ENCODE measurements at regions not wholly inside any gene's neighbourhood (a gene's known extent, or its start where the extent isn't known, plus 50 kb on each side); places are given as distances from the start of the nearest gene placed in this dataset.

DNA sequence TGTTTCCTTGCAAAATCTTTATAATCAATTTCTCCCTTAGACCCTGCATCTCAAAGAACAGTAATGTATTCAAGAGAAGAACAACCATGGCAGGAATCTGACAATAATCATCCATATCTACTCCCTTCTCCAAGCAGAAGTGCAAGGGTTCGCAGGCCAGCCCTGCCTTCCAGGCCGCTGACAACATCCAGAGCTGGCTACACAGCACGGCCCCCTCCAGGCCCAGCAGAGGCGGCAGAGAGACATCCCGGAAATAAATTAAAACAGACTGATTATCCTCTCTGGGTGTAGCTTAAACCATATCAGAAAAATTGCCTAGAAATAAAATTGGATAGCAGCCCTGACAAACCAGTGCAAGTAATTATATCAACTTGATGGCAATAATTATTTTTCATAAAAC is 223.3 kb downstream of the FAM43A start:
- no peak for DNase-seq (ENCODE audit: low read depth in 2 of 2)

DNA sequence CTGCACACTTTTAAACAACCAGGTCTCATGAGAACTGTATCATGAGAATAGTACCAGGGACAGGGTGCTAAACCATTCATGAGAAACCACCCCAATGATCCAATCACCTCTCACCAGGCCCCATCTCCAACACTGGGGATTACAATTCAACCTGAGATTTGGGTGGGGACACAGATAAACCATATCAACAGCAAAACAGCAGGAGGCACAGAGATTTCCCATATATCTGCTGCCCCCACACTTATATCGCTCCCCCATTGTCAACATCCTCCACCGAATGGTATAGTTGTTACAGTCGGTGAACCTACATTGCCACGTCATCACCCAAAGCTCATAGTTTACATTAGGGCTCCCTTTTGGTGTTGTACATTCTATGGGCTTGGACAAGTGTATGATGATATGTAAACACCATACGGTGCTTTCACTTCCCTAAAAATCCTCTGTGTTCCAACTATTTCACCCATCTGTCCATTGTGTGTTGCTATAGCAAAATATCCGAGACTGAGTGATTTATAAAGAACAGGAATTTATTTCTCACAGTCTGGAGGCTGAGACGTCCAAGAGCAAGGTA is 224.8 kb downstream of the FAM43A start:
- DNase-seq (ENCODE audit: low read depth in 2 of 2), result no peak

DNA sequence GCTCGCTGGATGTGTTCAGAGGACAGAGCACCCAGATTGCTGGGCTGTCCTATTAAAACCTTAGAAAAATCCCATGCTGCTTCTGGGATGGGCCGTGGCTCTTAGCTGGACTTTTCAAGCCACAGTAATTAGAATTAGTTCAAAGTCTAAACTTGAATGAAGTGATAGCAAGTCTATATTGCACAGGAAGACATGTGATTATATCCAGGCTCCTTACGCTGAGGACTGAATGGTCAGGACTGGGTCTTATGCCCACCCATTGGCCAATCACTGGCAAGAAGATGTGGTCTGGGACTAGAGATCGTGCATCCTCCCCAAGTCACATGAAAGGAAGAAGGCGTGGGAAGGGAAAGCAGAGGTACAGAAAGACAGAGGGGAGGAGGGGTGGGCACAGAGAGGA is 227.6 kb downstream of the FAM43A start:
- DNase-seq (ENCODE audit: low read depth in 2 of 2), result no peak

DNA sequence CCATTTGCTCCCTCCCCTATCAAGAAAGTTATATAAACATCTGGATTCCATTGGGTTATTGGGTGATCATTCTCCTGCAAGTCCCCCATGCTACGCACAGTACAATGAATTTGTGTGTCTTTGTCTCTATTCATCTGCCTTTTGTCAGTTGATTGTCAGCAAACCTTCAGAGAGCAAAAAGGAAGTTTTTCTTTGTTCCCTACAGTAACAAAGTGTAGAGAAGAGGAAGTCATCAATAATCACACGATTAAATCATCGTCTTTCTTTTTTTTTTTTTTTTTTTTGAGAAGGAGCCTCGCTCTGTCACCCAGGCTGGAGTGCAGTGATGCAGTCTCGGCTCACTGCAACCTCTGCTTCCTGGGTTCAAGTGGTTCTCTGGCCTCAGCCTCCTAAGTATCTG is 239.2 kb downstream of the FAM43A start:
- DNase-seq (ENCODE audit: low read depth in 2 of 2), result peak in 1 of 2 donors; percentile 42

DNA sequence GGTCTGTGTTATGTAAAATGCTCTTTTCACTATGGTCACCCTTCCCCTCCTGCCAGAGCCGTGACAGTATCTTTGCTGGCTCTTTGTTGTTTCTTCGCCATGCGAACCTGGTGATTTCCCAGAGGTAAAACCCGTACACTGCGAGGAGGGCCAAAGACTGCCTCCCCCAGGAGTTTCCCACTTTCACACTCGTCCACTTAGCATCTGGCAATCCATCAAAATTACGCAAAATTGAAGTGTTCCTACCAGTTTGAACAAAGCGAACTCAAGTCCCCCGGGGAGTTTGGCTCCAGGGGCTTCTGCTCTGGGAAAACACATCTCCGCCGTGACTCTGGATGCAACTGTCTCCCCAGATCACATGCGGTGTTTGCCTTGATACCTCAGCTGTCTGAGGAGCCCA is 239.9 kb downstream of the FAM43A start:
- DNase-seq (ENCODE audit: low read depth in 2 of 2), result no peak

DNA sequence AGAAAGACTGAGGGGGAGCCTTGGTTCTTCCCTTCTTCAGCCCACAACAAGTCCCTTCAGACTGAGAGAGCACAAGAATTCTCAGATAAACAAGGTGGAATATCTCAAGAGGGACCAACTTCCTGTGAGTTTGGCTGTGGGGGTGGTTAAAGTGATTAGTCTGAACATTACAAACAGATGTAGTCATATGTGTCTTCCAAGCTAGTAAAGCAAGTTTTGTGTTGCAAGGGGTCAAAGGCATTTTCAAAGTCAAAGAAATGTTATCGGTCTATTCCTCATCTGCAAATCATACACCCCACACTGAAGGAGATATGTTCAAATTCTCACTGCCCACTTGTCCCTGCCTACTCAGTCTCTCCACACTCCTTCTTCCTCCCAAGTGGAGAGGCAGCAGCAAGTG is 242.5 kb downstream of the FAM43A start:
- DNase-seq (ENCODE audit: low read depth in 2 of 2), result peak in 1 of 2 donors; percentile 36

DNA sequence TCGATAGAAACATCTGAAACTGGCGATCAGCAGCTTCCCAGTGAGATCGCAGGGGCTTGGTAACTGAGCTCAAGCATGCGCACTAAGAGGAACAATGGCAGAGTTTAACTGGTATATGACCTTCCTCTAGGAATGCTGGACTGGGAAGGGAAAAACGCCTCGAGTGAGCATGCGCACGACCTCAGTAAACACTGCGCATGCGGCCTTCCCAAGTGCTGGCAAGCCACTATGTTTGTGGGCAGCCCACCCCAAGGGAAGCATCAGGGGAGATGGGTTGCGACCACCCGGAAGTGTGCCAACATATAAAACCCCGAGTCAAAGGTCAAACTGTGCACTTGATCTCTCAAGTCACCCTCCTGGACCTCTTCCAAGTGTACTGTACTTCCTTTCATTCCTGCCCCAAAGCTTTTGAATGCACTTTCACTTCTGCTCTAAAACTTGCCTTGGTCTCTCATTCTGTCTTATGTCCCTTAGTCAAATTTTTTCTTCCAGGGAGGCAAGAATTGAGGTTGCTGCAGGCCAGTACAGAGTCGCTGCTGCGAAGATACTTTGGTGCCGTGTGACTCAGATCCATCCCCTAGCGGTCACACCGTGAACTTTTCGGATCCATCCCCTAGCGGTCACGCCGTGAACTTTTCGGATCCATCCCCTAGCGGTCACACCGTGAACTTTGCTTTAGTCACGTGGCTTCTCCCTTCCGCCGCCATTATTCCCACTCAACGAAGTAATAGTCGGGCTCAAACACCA is 243.3 kb downstream of the FAM43A start:
- peak in 1 of 2 donors; percentile 17 for DNase-seq (ENCODE audit: low read depth in 2 of 2)

DNA sequence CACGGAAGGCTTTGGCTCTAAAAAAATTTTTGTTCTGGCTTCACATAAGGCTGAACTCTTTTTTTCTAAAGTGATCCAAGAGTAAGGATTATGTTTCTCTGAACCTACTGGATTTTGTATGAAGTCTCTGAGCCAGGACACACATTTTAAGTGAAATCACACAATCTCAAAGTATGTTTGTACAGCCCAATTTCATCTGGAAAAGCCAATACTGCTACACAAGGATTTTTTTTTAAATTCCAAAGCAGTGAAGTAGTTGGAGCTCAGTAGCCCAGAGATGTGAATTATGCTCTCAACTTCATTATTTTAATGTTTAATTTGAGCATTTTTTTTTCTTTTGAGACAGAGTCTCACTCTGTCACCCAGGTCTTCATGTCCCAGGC is 243.9 kb downstream of the FAM43A start:
- DNase-seq (ENCODE audit: low read depth in 2 of 2), result no peak

DNA sequence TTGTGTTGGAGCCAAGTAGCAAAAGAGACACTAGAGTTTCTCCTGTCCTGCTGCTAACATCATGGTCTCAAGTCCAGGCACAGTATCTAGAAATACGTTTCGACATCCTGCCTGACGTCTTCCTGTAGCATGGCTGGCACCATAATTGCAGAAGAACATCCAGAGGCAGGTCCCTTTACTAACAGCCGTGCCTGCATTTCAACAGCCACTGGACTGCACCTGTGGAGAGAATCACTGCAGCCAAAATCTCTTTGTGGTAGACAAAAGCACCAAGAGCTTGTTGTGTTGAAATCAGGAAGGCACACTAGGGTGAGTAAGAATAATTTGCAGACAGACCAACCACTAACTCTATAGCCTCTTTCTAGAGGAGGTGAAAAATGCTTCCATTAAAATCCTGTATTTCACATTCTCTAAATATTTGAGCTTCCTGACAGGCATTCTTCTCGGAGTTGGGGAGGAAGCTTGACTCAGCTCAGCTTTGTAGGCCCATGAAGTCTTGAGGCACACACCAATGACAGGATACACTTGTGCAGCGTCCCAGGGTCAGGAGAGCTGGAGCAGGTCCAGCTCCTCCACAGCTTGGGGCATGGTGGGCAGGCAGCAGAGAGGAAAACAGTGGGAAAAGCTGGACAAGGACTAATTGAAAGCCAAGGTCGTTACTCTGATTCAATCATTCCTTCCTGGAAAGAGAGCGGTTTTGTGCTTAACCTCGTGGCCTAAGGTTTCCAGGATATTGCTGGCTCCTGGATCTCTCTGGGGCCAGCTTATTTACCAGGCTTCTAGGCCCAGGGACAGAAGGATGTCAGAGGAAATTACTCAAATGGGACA is 244.9 kb downstream of the FAM43A start:
- peak; percentile 97 to 99 for DNase-seq (ENCODE audit: low read depth in 2 of 2)

DNA sequence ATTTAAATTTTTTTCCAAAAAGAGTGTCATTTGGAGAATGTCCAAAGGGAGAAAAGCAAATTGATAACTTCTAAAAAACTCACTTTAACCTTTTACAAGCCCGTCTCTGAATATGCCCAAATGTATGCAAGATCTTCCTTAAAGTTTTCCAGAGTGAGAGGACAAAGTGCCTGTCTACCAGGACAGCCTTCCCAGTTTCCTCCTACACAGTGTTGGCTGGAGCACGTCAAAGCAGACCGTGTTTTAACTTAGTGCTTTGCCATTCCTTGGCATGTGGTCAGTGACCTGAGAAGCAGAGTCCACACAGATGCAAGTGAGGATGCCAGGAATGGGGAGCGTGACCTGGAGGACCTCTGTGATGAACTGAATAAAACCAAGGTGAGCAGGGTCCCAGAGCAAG is 245.7 kb downstream of the FAM43A start:
- peak in 1 of 2 donors; percentile 29 for DNase-seq (ENCODE audit: low read depth in 2 of 2)

DNA sequence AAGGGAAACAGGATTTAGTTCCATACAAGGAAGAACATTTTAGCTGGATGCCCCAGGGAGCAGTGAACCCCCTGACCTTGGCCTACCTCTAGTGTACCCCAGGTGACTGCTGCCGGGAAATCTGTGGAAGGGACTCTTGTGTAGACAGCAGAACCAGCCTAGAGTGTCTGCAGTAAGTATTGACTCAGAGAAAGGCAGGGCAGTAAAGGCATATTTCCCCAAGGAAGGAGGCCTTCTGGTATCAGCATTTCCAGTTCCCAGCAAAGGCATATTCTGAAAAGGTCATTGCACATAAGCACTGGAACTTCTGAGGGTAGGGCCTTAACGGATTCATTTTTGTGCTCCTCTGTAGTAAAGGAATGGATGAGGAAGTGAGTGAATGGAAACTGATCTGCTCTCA is 246.2 kb downstream of the FAM43A start:
- DNase-seq (ENCODE audit: low read depth in 2 of 2), result no peak

DNA sequence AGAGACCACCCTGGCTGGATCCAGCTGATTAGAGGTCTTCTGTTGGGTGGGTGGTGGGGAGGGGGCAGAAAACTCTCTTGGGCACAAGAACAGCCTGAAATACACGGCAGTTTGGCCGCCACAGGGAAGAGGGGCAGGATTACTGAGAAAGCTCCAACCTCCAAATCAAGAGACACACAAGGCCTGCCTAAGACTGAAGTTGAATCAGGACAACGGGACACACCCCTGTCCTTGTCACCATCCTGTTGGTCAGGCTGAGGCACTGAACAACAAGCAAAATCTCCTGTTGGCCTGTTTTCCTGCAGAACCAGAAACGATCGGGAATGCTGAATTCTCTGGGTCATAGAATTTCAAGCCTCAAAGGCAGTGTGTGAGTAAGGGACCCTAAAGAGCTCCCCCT is 247.8 kb downstream of the FAM43A start:
- no peak for DNase-seq (ENCODE audit: low read depth in 2 of 2)

DNA sequence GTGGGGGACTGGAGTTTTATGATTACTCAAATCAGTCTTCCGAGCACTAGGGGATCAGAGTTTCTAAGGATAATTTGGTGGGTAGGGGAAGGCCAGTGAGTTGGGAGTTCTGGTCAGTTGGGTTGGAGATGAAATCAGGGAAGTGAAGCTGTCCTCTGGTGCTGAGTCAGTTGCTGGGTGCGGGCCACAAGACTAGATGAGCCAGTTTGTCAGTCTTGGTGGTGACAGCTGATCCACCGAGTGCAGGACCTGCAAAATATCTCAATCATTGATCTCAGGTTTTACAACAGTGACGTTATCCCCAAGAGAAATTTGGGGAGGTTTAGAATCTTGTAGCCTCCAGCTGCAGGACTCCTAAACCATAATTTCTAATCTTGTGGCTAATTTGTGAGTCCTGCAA is 249.4 kb downstream of the FAM43A start:
- DNase-seq (ENCODE audit: low read depth in 2 of 2), result no peak

DNA sequence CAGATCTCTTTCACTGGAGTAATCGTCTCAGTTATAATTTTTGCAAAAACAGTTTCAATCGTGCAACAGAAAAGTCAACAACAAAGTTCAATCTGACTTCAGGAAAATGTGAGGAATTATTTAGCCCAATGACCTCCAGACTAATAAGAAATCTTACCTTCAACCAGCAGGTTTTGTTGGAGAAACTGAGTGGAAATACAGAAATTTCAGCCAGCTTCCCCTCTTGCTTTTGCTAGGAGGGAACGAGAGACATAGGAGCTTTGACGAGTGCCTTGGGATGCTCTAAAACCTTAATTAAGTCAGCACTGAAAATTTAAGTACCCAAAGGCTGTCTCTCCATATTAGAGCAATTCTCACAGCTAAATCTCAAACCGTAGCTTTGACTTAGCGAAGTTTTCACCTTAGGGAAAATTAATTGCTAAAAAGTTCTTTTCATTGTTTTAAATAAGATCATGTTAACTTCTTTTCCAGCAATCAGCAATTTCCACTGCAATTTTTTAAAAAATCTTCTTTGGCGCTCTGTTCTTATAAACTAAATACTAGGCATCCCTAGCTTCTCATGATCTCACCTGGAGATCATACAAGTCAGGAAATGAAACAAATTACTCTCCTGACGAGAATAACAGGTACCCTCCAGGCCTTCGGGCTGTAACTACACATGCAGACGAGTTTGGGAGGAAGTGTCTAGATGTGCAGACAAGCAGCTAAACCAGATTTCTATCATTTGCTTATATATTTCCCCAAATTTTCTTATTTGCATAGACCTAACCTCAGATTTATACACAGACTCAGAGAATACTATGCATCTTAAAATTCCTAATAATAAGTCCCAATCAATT is 250.2 kb downstream of the FAM43A start:
- DNase-seq (ENCODE audit: low read depth in 2 of 2), result no peak

DNA sequence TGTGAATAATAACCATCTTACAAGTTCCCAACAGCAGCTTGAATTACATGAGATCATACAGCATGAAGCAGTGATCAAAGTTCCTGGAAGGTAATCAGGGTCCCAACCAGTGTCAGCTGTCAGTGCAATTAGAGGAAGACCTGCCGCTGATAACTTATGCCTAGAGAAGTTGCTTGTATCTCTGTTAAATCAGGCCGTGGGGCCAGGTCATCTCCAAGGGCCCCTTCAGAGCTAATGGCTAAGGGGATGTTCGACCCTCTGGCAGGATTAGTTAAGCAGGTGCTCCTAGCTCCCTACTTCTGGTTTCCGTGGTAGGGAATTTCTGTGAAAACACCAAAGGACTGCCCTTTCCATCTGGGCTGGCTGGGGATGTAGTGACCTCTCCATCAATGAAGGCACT is 251.0 kb downstream of the FAM43A start:
- no peak for DNase-seq (ENCODE audit: low read depth in 2 of 2)

DNA sequence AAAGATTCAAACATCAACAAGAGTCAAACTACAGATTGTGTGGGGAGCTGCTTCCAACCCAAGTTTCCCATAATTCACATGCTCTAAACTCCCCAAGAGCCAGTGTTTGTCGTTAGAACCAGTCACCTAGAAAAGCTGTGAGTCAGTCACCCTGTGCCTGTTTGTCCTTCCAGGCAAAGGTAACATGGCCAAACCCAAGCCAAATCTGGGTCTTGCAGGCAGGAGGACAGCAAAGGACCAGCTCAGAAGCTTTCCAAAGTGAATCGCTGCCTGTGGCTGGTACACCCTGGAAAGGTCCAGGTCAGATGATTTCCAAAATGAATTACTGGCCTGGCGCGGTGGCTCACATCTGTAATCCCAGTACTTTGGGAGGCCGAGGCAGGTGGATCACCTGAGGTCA is 251.5 kb downstream of the FAM43A start:
- DNase-seq (ENCODE audit: low read depth in 2 of 2), result no peak

DNA sequence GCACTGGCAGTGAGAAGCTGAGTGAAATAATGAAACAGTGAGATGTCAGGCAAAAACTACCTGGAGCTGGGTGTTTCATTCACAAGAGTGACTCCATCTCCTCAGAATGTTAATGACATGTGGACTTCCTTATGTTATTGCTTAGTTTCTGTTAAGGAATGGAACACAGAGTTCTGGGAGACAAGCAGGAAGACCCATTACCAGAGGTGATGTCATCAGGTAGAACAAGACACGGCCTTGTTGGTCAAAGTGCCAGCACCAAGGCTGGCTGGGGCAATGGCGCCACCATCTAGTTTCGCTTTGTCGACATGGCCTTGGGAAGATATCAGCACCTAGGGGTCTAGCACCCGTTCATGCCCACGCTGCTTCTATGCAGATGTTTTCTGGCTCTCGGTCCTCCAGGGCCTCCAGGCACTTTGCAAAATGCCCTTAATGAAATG is 252.2 kb downstream of the FAM43A start:
- DNase-seq (ENCODE audit: low read depth in 2 of 2), result no peak

DNA sequence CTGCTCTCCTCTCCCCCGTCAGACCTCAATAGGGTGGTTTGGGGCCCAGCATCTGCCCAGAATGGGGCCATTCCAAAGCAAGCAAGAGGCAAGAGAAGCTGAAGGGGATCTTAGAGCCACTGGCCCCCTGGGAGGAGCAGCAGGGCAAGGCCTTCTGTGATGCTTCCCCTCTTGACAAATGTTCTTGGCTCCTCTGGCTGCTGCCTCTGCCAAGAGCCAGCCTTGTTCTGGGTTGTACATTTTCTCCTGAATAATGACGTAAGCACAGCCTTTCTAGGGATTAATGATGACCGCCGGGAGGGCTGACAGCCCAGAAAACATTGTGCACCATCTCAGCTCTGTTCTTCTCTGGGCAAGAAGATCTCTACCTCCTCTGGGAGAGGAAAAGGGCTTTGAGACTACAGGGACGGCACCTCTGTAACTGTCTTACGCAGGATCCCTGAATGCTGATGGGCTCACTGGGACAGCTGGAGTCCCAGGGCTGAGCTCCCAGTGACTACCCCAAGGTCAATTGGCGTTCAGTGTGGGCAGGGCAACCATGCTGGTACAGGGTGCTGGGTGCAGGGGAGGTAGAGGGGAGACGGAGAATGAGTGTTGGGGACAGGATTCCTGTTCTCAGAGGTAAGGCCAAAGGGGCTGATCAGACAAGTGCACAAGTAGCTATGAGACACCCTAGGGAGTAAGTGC is 253.3 kb downstream of the FAM43A start:
- peak in 1 of 2 donors; percentile 43 for DNase-seq (ENCODE audit: low read depth in 2 of 2)

DNA sequence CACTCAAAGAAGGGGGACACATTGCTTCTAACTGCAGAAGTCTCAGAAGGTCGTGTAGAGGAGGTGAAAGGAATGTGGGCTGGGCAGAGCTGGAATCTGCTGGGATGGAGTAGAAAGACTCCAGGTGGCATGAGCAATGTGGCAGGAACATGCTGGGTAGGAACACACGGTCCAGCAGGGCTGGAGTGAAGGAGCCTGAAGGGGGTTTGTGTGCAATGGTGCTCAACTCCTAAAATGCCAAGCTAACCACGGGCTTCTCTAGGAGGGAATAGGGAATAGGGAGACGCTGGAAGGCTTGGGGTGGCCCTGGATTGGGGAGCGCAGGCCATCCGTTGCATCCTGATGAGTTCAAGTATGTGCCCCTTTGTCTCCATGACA is 253.8 kb downstream of the FAM43A start:
- no peak for DNase-seq (ENCODE audit: low read depth in 2 of 2)

DNA sequence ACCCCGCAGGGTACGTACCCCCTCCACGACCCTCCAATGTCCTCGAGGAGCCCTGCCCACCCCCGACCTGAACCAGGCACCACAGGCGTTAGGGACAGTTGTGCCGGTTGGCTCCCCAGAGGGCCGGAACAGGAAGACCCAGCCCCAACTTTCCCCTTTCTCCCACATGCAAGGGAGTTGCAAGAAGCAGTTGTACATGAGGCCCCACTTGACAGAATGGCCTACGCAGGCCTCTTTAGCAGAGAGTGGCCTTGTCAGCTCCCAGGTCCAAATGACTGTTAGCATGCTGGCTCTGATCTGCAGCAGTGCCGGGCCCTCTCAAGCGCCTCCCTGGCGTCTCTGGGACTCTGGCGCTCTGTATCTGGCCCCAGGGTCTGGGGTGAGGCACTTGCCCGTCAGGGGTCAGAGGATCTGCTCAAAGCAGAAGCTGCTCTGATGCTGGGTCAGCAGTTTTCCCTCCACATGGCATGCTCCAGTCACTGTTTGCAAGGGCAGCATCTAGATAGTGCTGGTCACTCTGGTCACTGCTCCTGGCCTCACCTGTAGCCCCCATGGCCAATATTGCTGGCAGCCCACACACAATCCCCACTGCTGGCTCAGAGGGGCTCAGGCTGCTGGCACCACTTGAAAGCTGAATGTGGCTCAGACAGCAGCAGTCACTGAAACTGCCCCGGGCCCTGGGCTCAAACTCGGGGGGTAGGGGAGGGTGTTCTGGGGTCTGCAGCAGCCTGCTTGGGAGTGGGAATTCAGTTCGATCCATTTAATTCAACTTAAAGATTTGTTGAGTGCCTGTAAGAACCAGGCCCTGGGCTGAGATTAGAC is 254.5 kb downstream of the FAM43A start:
- no peak for DNase-seq (ENCODE audit: low read depth in 2 of 2)
